HL-60 (cell line): ENCODE measurements at regions not wholly inside any gene's neighbourhood (a gene's known extent, or its start where the extent isn't known, plus 50 kb on each side); places are given as distances from the start of the nearest gene placed in this dataset.

Experiments
- DNase-seq, 2 experiments: peaks; one replicate each; pipeline ENCODE4 v3.0.0-alpha.2; 2010 to 2020; ENCODE audit warnings: low read depth in 1 of 2, low spot score in 1 of 2
- H3K27ac ChIP-seq: fragments of 250-450 bp; sonication (Bioruptor Pico); replicated peaks from 2 replicates; pipeline ENCODE4 v1.5.1; 2020; ENCODE audit warnings: mild to moderate bottlenecking, moderate library complexity
- H3K27me3 ChIP-seq: fragments of 250-450 bp; sonication (Bioruptor Pico); 2 replicates; pipeline ENCODE4 v1.5.1; 2021; ENCODE audit warnings: mild to moderate bottlenecking, moderate library complexity; ENCODE audit not compliant: insufficient read depth, poor library complexity, severe bottlenecking
- H3K4me3 ChIP-seq: replicated peaks from 2 replicates; pipeline ENCODE4 v1.5.1; 2011; ENCODE audit warnings: mild to moderate bottlenecking, control low read depth, low read length; ENCODE audit not compliant: insufficient read depth
- CTCF ChIP-seq: IDR thresholded peaks from one replicate; pipeline ENCODE4 v1.5.1; 2011; ENCODE audit warnings: low read length, control low read depth, inconsistent platforms; ENCODE audit not compliant: insufficient read depth
- GABPA ChIP-seq: IDR thresholded peaks from 2 replicates; pipeline ENCODE4 v1.6.1; 2012; ENCODE audit warnings: low read depth
- POLR2AphosphoS5 ChIP-seq: IDR thresholded peaks from 2 replicates; pipeline ENCODE4 v1.6.1; 2012; ENCODE audit warnings: low read depth
- SPI1 ChIP-seq: IDR thresholded peaks from 2 replicates; pipeline ENCODE4 v1.6.1; 2012; ENCODE audit warnings: low read depth, mild to moderate bottlenecking, borderline replicate concordance
- TF ChIP-seq, protein P1 (sequence below): IDR thresholded peaks from 2 replicates; pipeline ENCODE4 v1.6.1; 2012; ENCODE audit warnings: low read depth; ENCODE audit not compliant: insufficient replicate concordance

GRCh38 chr13:108574856-108575255 lies 54.6 kb upstream of the MYO16 start:
- no peak for DNase-seq
- H3K27me3 ChIP-seq, result peaks cover 3% of the 10 kb centered on the region
- no peak overlapping the region for H3K4me3 ChIP-seq
- no peak for TF ChIP-seq CTCF
- TF ChIP-seq GABPA, result no peak
- TF ChIP-seq, protein P1, sequence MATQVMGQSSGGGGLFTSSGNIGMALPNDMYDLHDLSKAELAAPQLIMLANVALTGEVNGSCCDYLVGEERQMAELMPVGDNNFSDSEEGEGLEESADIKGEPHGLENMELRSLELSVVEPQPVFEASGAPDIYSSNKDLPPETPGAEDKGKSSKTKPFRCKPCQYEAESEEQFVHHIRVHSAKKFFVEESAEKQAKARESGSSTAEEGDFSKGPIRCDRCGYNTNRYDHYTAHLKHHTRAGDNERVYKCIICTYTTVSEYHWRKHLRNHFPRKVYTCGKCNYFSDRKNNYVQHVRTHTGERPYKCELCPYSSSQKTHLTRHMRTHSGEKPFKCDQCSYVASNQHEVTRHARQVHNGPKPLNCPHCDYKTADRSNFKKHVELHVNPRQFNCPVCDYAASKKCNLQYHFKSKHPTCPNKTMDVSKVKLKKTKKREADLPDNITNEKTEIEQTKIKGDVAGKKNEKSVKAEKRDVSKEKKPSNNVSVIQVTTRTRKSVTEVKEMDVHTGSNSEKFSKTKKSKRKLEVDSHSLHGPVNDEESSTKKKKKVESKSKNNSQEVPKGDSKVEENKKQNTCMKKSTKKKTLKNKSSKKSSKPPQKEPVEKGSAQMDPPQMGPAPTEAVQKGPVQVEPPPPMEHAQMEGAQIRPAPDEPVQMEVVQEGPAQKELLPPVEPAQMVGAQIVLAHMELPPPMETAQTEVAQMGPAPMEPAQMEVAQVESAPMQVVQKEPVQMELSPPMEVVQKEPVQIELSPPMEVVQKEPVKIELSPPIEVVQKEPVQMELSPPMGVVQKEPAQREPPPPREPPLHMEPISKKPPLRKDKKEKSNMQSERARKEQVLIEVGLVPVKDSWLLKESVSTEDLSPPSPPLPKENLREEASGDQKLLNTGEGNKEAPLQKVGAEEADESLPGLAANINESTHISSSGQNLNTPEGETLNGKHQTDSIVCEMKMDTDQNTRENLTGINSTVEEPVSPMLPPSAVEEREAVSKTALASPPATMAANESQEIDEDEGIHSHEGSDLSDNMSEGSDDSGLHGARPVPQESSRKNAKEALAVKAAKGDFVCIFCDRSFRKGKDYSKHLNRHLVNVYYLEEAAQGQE, result no peak
- no peak for TF ChIP-seq POLR2AphosphoS5
- no peak for TF ChIP-seq SPI1
- H3K27ac ChIP-seq, result no peak overlapping the region

- no peak for TF ChIP-seq POLR2AphosphoS5
- no peak for TF ChIP-seq GABPA
- no peak for TF ChIP-seq SPI1
- TF ChIP-seq CTCF, result no peak
- TF ChIP-seq, protein P1, result no peak
- Histone ChIP-seq H3K27ac (no peak overlapping the region), H3K27me3 (peaks cover 3% of the 10 kb centered on the region), H3K4me3 (no peak overlapping the region)
- DNase-seq, result no peak
Observed at GRCh38 chr13:108575430-108575829, 54.0 kb upstream of the MYO16 start.
